Liver (tissue), 8 donors: ENCODE measurements at regions not wholly inside any gene's neighbourhood (a gene's known extent, or its start where the extent isn't known, plus 50 kb on each side); places are given as distances from the start of the nearest gene placed in this dataset.

Experiments used
- DNase-seq: peaks from one replicate; pipeline ENCODE4 v3.0.0-alpha.2; 2017; ENCODE audit warnings: low spot score
- H3K27ac ChIP-seq, 2 donors: one replicate each; pipeline ENCODE4 v1.7.0; 2013; ENCODE audit warnings: inconsistent platforms in 2 of 2, low read length in 2 of 2, control low read depth in 1 of 2, low read depth in 1 of 2, mild to moderate bottlenecking in 1 of 2
- H3K27me3 ChIP-seq, 4 donors: one replicate each; pipeline versions ENCODE4 v1.6.1 to v1.7.0; 2013; ENCODE audit warnings: low read length in 3 of 4, inconsistent platforms in 1 of 4, mild to moderate bottlenecking in 1 of 4, moderate library complexity in 1 of 4; ENCODE audit not compliant: control insufficient read depth in 4 of 4, insufficient read depth in 4 of 4
- H3K36me3 ChIP-seq, 4 donors: one replicate each; pipeline versions ENCODE4 v1.6.1 to v1.7.0; 2013; ENCODE audit warnings: low read length in 3 of 4, mild to moderate bottlenecking in 3 of 4, low read depth in 1 of 4, moderate library complexity in 1 of 4; ENCODE audit not compliant: control insufficient read depth in 4 of 4, insufficient read depth in 3 of 4
- H3K4me1 ChIP-seq, 4 donors: one replicate each; pipeline versions ENCODE4 v1.6.1 to v1.7.0; 2013; ENCODE audit warnings: low read length in 3 of 4, mild to moderate bottlenecking in 3 of 4, moderate library complexity in 1 of 4; ENCODE audit not compliant: control insufficient read depth in 4 of 4, insufficient read depth in 4 of 4
- H3K4me3 ChIP-seq, 3 donors: one replicate each; pipeline versions ENCODE4 v1.6.1 to v1.7.0; 2013; ENCODE audit warnings: low read length in 3 of 3, control low read depth in 1 of 3, low read depth in 1 of 3, mild to moderate bottlenecking in 1 of 3
- H3K9ac ChIP-seq, 2 donors: one replicate each; pipeline ENCODE4 v1.7.0; 2013; ENCODE audit warnings: low read length in 2 of 2, mild to moderate bottlenecking in 2 of 2, moderate library complexity in 2 of 2, control low read depth in 1 of 2, low read depth in 1 of 2
- H3K9me3 ChIP-seq, 4 donors: one replicate each; pipeline versions ENCODE4 v1.6.1 to v1.7.0; 2013; ENCODE audit warnings: low read length in 3 of 4; ENCODE audit not compliant: control insufficient read depth in 4 of 4
- ATF3 ChIP-seq: IDR thresholded peaks from 2 replicates; pipeline ENCODE4 v1.6.1; 2016; ENCODE audit warnings: antibody characterized with exemption
- CTCF ChIP-seq: fragments of 150-350 bp; IDR thresholded peaks from 2 replicates; pipeline ENCODE4 v1.5.1; 2017; ENCODE audit warnings: improper control_type of control experiment, low read depth, low read length; ENCODE audit not compliant: missing input control
- EGR1 ChIP-seq, 2 donors: IDR thresholded peaks; 2 replicates each; pipeline ENCODE4 v1.6.1; 2016 to 2018; ENCODE audit warnings: antibody characterized with exemption in 2 of 2, low read depth in 2 of 2
- FOXA1 ChIP-seq: IDR thresholded peaks from 2 replicates; pipeline ENCODE4 v1.6.1; 2016; ENCODE audit warnings: antibody characterized with exemption
- FOXA2 ChIP-seq: IDR thresholded peaks from 2 replicates; pipeline ENCODE4 v1.6.1; 2016; ENCODE audit warnings: antibody characterized with exemption
- GABPA ChIP-seq, 2 donors: IDR thresholded peaks in 1 of 2; conservative IDR thresholded peaks in 1 of 2; 2 replicates each; pipeline ENCODE4 v1.6.1; 2016; ENCODE audit warnings: antibody characterized with exemption in 2 of 2, mild to moderate bottlenecking in 1 of 2, moderate library complexity in 1 of 2
- HNF4A ChIP-seq, 2 donors: conservative IDR thresholded peaks; 2 replicates each; pipeline ENCODE4 v1.6.1; 2016; ENCODE audit warnings: antibody characterized with exemption in 2 of 2, mild to moderate bottlenecking in 2 of 2
- JUND ChIP-seq, 2 donors: IDR thresholded peaks; 2 replicates each; pipeline ENCODE4 v1.6.1; 2016; ENCODE audit warnings: antibody characterized with exemption in 2 of 2
- MAX ChIP-seq: IDR thresholded peaks from 2 replicates; pipeline ENCODE4 v1.6.1; 2016; ENCODE audit warnings: antibody characterized with exemption
- NR2F2 ChIP-seq: IDR thresholded peaks from 2 replicates; pipeline ENCODE4 v1.6.1; 2016; ENCODE audit warnings: antibody characterized with exemption
- RAD21 ChIP-seq, 2 donors: IDR thresholded peaks; 2 replicates each; pipeline ENCODE4 v1.6.1; 2016; ENCODE audit warnings: antibody characterized with exemption in 2 of 2, mild to moderate bottlenecking in 2 of 2
- REST ChIP-seq: IDR thresholded peaks from 2 replicates; pipeline ENCODE4 v1.6.1; 2016; ENCODE audit warnings: antibody characterized with exemption, mild to moderate bottlenecking
- RXRA ChIP-seq, 2 donors: IDR thresholded peaks; 2 replicates each; pipeline ENCODE4 v1.6.1; 2017 to 2018; ENCODE audit warnings: antibody characterized with exemption in 2 of 2, mild to moderate bottlenecking in 1 of 2
- SP1 ChIP-seq: IDR thresholded peaks from 2 replicates; pipeline ENCODE4 v1.6.1; 2018; ENCODE audit warnings: antibody characterized with exemption, mild to moderate bottlenecking
- TAF1 ChIP-seq: conservative IDR thresholded peaks from 2 replicates; pipeline ENCODE4 v1.6.1; 2016; ENCODE audit warnings: antibody characterized with exemption, mild to moderate bottlenecking
- YY1 ChIP-seq: IDR thresholded peaks from 2 replicates; pipeline ENCODE4 v1.6.1; 2016; ENCODE audit warnings: antibody characterized with exemption, mild to moderate bottlenecking
- ZBTB33 ChIP-seq: IDR thresholded peaks from 2 replicates; pipeline ENCODE4 v1.6.1; 2016; ENCODE audit warnings: antibody characterized with exemption
- WGBS: extraction: QIAGEN DNeasy Blood & Tissue Kit; methylation state at CpG from one replicate; pipeline ENCODE4 v1.1.7; 2013; 5-methylcytosine and 5-hydroxymethylcytosine counted together
- donor health status: healthy.
- donor health status: healthy.
- donor health status: healthy.
- donor health status: healthy.
- donor health status: healthy.

GRCh38 chr9:78572266-78572665 lies 275.3 kb downstream of the PSAT1 start:
- no peaks in the 10 kb centered on the region for H3K36me3 ChIP-seq
- TF ChIP-seq JUND (IDR thresholded peaks at IDR 0.05) (no peak), RAD21 (IDR thresholded peaks at IDR 0.05) (no peak), HNF4A (conservative IDR thresholded peaks at IDR 0.05) (no peak), CTCF (no peak), SP1 (no peak), REST (no peak), YY1 (no peak), EGR1 (IDR thresholded peaks at IDR 0.05; ENCODE audit: low read depth in 2 of 2) (no peak), RXRA (IDR thresholded peaks at IDR 0.05) (no peak), FOXA1 (no peak), ATF3 (no peak), ZBTB33 (no peak), TAF1 (no peak), NR2F2 (no peak), FOXA2 (no peak), MAX (no peak)
- H3K4me1 ChIP-seq = no peaks in the 10 kb centered on the region
- H3K4me3 ChIP-seq = no peak overlapping the region
- DNase-seq = no peak
- no peaks in the 10 kb centered on the region for H3K9me3 ChIP-seq
- H3K27ac ChIP-seq = no peak overlapping the region
- no peak overlapping the region for H3K9ac ChIP-seq
- H3K27me3 ChIP-seq = no peaks in the 10 kb centered on the region
- WGBS = 68% methylated on average over 3 of the region's 3 CpGs

GRCh38 chr9:78573205-78573604 lies 276.3 kb downstream of the PSAT1 start:
- Histone ChIP-seq H3K9me3 (no peaks in the 10 kb centered on the region), H3K27ac (no peak overlapping the region), H3K4me3 (no peak overlapping the region), H3K36me3 (no peaks in the 10 kb centered on the region), H3K4me1 (no peaks in the 10 kb centered on the region), H3K27me3 (no peaks in the 10 kb centered on the region), H3K9ac (no peak overlapping the region)
- TF ChIP-seq RXRA (IDR thresholded peaks at IDR 0.05) (no peak), GABPA (IDR thresholded peaks at IDR 0.05 in 1 of 2, conservative IDR thresholded peaks at IDR 0.05 in 1 of 2) (no peak), TAF1 (no peak), NR2F2 (no peak), RAD21 (IDR thresholded peaks at IDR 0.05) (no peak), REST (no peak), ATF3 (no peak), CTCF (no peak)
- no peak for DNase-seq
- WGBS = 91% methylated on average over 1 of the region's 1 CpG
